Upper lobe of left lung (tissue), 6 donors: ENCODE measurements at regions not wholly inside any gene's neighbourhood (a gene's known extent, or its start where the extent isn't known, plus 50 kb on each side); places are given as distances from the start of the nearest gene placed in this dataset.

Experiments used
- ATAC-seq, 2 donors: fragments of 200-7000 bp; cut with Tn5 transposase; one replicate each; pipeline ENCODE4 v1.9.1; 2022; ENCODE audit warnings: mild to moderate bottlenecking in 2 of 2, moderate library complexity in 2 of 2; ENCODE audit not compliant: low FRiP score in 2 of 2
- DNase-seq, 2 donors: peaks; one replicate each; pipeline ENCODE4 v3.0.0-alpha.2; 2019 to 2020
- H3K27ac ChIP-seq, 4 donors: fragments of 200-600 bp; sonication (generic); one replicate each; pipeline ENCODE4 v1.5.1; 2016 to 2019
- H3K27me3 ChIP-seq, 4 donors: fragments of 200-600 bp; sonication (generic); one replicate each; pipeline ENCODE4 v1.5.1; 2017 to 2019
- H3K36me3 ChIP-seq, 4 donors: fragments of 200-600 bp; sonication (generic); one replicate each; pipeline ENCODE4 v1.5.1; 2016 to 2019
- H3K4me1 ChIP-seq, 4 donors: fragments of 200-600 bp; sonication (generic); one replicate each; pipeline ENCODE4 v1.5.1; 2018 to 2019
- H3K4me3 ChIP-seq, 4 donors: fragments of 200-600 bp; sonication (generic); one replicate each; pipeline ENCODE4 v1.5.1; 2017 to 2019; ENCODE audit warnings: mild to moderate bottlenecking in 2 of 4, moderate library complexity in 1 of 4
- H3K9me3 ChIP-seq, 4 donors: fragments of 200-600 bp; sonication (generic); one replicate each; pipeline ENCODE4 v1.5.1; 2018 to 2019
- CTCF ChIP-seq, 6 experiments: fragments of 450-650 bp in 4 of 6; fragments of 200-600 bp in 2 of 6; sonication (generic) in 2 of 6; IDR thresholded peaks; one replicate each; pipeline ENCODE4 v1.5.1; 2016 to 2019; ENCODE audit warnings: antibody characterized with exemption in 6 of 6
- EP300 ChIP-seq, 4 donors: sonication (generic); formaldehyde crosslinking; IDR thresholded peaks; one replicate each; pipeline ENCODE4 v1.5.1; 2017; ENCODE audit warnings: antibody characterized with exemption in 4 of 4, control low read depth in 2 of 4
- POLR2A ChIP-seq, 4 donors: fragments of 450-650 bp; IDR thresholded peaks; one replicate each; pipeline ENCODE4 v1.5.1; 2016 to 2017; ENCODE audit warnings: antibody characterized with exemption in 4 of 4, mild to moderate bottlenecking in 2 of 4
- POLR2AphosphoS5 ChIP-seq, 2 donors: sonication (generic); formaldehyde crosslinking; IDR thresholded peaks; one replicate each; pipeline ENCODE4 v1.5.1; 2017; ENCODE audit warnings: antibody characterized with exemption in 2 of 2
- WGBS, 2 donors: methylation state at CpG; one replicate each; pipeline ENCODE4 v1.1.5; 2017 to 2018; 5-methylcytosine and 5-hydroxymethylcytosine counted together
- donor health status: DM: no; HTN: no; CAD: no; lungs with moderate emphysema.
- donor health status: DM: no; HTN: yes; CAD: no; lungs with severe emphysema.

- Histone ChIP-seq H3K4me1 (no peaks in the 10 kb centered on the region), H3K36me3 (no peaks in the 10 kb centered on the region), H3K9me3 (no peaks in the 10 kb centered on the region), H3K4me3 (no peak overlapping the region), H3K27ac (no peak overlapping the region), H3K27me3 (no peaks in the 10 kb centered on the region)
- ATAC-seq = no peak
- no peak for TF ChIP-seq EP300 (IDR thresholded peaks at IDR 0.05)
- no peak for TF ChIP-seq CTCF (IDR thresholded peaks at IDR 0.05)
- no peak for TF ChIP-seq POLR2A (IDR thresholded peaks at IDR 0.05)
- no peak for TF ChIP-seq POLR2AphosphoS5 (IDR thresholded peaks at IDR 0.05)
- 88 to 93% methylated on average over 2 of the region's 2 CpGs for WGBS, 2 donors
- DNase-seq = no peak
Measured at GRCh38 chr15:95937128-95937528, 393.4 kb upstream of the NR2F2 start.

- 82 to 86% methylated on average over 14 of the region's 14 CpGs for WGBS, 2 donors
- H3K4me3 ChIP-seq = no peak overlapping the region
- DNase-seq (no peak), ATAC-seq (no peak)
- TF ChIP-seq EP300 (IDR thresholded peaks at IDR 0.05) (no peak), CTCF (IDR thresholded peaks at IDR 0.05) (no peak), POLR2AphosphoS5 (IDR thresholded peaks at IDR 0.05) (no peak), POLR2A (IDR thresholded peaks at IDR 0.05) (no peak)
- no peak overlapping the region for H3K27ac ChIP-seq
- H3K27me3 ChIP-seq = no peaks in the 10 kb centered on the region
- no peaks in the 10 kb centered on the region for H3K9me3 ChIP-seq
- H3K36me3 ChIP-seq = no peaks in the 10 kb centered on the region
- no peaks in the 10 kb centered on the region for H3K4me1 ChIP-seq
Measured at GRCh38 chr15:95940431-95940985, 390.0 kb upstream of the NR2F2 start.

- no peaks in the 10 kb centered on the region for H3K27me3 ChIP-seq
- H3K9me3 ChIP-seq = no peaks in the 10 kb centered on the region
- H3K27ac ChIP-seq = no peak overlapping the region
- TF ChIP-seq EP300 (IDR thresholded peaks at IDR 0.05) (no peak), CTCF (IDR thresholded peaks at IDR 0.05) (no peak), POLR2A (IDR thresholded peaks at IDR 0.05) (no peak), POLR2AphosphoS5 (IDR thresholded peaks at IDR 0.05) (no peak)
- H3K36me3 ChIP-seq = no peaks in the 10 kb centered on the region
- WGBS, 2 donors = 48 to 70% methylated on average over 1 of the region's 1 CpG
- no peak overlapping the region for H3K4me3 ChIP-seq
- no peaks in the 10 kb centered on the region for H3K4me1 ChIP-seq
- ATAC-seq = no peak
- DNase-seq = no peak
Measured at GRCh38 chr15:95944193-95944592, 386.3 kb upstream of the NR2F2 start.

- TF ChIP-seq POLR2AphosphoS5 (IDR thresholded peaks at IDR 0.05) (no peak), EP300 (IDR thresholded peaks at IDR 0.05) (no peak), POLR2A (IDR thresholded peaks at IDR 0.05) (no peak), CTCF (IDR thresholded peaks at IDR 0.05) (no peak)
- Histone ChIP-seq H3K27me3 (no peaks in the 10 kb centered on the region), H3K4me3 (no peak overlapping the region), H3K4me1 (no peaks in the 10 kb centered on the region), H3K36me3 (no peaks in the 10 kb centered on the region), H3K9me3 (no peaks in the 10 kb centered on the region), H3K27ac (no peak overlapping the region)
- ATAC-seq (no peak), DNase-seq (no peak)
- WGBS, 2 donors = 74 to 86% methylated on average over 4 of the region's 4 CpGs
Measured at GRCh38 chr15:95944661-95945255, 385.7 kb upstream of the NR2F2 start.

- Histone ChIP-seq H3K9me3 (no peaks in the 10 kb centered on the region), H3K27ac (no peak overlapping the region), H3K4me1 (no peaks in the 10 kb centered on the region), H3K36me3 (no peaks in the 10 kb centered on the region), H3K4me3 (no peak overlapping the region), H3K27me3 (no peaks in the 10 kb centered on the region)
- TF ChIP-seq CTCF (IDR thresholded peaks at IDR 0.05) = no peak
- TF ChIP-seq POLR2AphosphoS5 (IDR thresholded peaks at IDR 0.05) = no peak
- TF ChIP-seq POLR2A (IDR thresholded peaks at IDR 0.05) = no peak
- TF ChIP-seq EP300 (IDR thresholded peaks at IDR 0.05) = no peak
- no peak for ATAC-seq
- WGBS, 2 donors = 88 to 96% methylated on average over 2 of the region's 2 CpGs
- DNase-seq = no peak
Measured at GRCh38 chr15:95946241-95946640, 384.3 kb upstream of the NR2F2 start.
